Vagina (tissue), 2 donors: ENCODE measurements at regions not wholly inside any gene's neighbourhood (a gene's known extent, or its start where the extent isn't known, plus 50 kb on each side); places are given as distances from the start of the nearest gene placed in this dataset.

Experiments
- DNase-seq, 2 donors: peaks; one replicate each; pipeline ENCODE4 v3.0.0-alpha.2; 2017; ENCODE audit errors: extremely low spot score in 2 of 2
- H3K27ac ChIP-seq: fragments of 200-600 bp; sonication (generic); one replicate; pipeline ENCODE4 v1.5.1; 2019
- H3K27me3 ChIP-seq: fragments of 200-600 bp; sonication (generic); one replicate; pipeline ENCODE4 v1.5.1; 2019
- H3K36me3 ChIP-seq, 2 donors: fragments of 200-600 bp; sonication (generic); one replicate each; pipeline ENCODE4 v1.5.1; 2017 to 2019
- H3K4me1 ChIP-seq: fragments of 200-600 bp; sonication (generic); one replicate; pipeline ENCODE4 v1.5.1; 2019
- H3K4me3 ChIP-seq, 2 donors: fragments of 200-600 bp; sonication (generic); 1 replicate in 1 of 2; 2 replicates in 1 of 2; pipeline ENCODE4 v1.5.1; 2016 to 2019
- H3K9me3 ChIP-seq: fragments of 200-600 bp; sonication (generic); one replicate; pipeline ENCODE4 v1.5.1; 2019
- POLR2A ChIP-seq, 2 donors: fragments of 450-650 bp; IDR thresholded peaks; one replicate each; pipeline ENCODE4 v1.6.1; 2017; ENCODE audit warnings: antibody characterized with exemption in 2 of 2, mild to moderate bottlenecking in 2 of 2, moderate library complexity in 2 of 2
- POLR2AphosphoS5 ChIP-seq, 2 donors: sonication (generic); formaldehyde crosslinking; IDR thresholded peaks; one replicate each; pipeline ENCODE4 v1.9.0; 2017; ENCODE audit warnings: antibody characterized with exemption in 2 of 2, mild to moderate bottlenecking in 2 of 2, low read depth in 1 of 2; ENCODE audit not compliant: insufficient read depth in 1 of 2
- intact Hi-C: fragments of 100-400 bp; cut with DNase I; formaldehyde crosslinking; loops from one replicate; pipeline ENCODE4 v1.15.1; 2023
- TF ChIP-seq, protein P1 (sequence below), 3 experiments: fragments of 450-650 bp in 2 of 3; fragments of 200-600 bp in 1 of 3; sonication (generic) in 1 of 3; IDR thresholded peaks; one replicate each; pipeline ENCODE4 v1.5.1; 2017 to 2019; ENCODE audit warnings: antibody characterized with exemption in 3 of 3, mild to moderate bottlenecking in 2 of 3, moderate library complexity in 2 of 3

DNA sequence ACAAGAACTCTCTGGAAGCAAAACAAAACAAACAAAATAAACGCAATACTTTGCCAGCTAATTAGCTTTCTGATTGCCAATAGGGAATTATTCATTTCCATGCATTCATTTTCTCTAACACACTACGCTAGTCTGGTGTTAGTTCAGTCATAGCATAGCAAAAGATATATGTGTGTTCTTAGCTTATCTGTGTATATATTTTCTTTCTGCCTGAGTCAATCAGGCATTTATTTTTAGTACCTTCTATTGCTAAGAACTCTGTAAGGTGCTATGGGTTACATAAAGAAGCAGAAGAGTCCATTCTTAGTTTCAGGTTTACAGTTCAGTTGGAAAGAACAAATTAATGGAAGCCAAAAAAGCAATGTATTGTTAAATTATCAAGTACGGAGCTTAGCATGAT is 490.9 kb downstream of the KLF5 start:
- no peak for DNase-seq
- intact Hi-C loops, result no loop called here
- Histone ChIP-seq H3K27me3 (no peaks in the 10 kb centered on the region), H3K4me1 (peaks cover 9% of the 10 kb centered on the region), H3K4me3 (no peak overlapping the region), H3K9me3 (no peaks in the 10 kb centered on the region), H3K27ac (no peak overlapping the region), H3K36me3 (no peaks in the 10 kb centered on the region)
- TF ChIP-seq POLR2A (IDR thresholded peaks at IDR 0.05), result no peak
- TF ChIP-seq, protein P1, sequence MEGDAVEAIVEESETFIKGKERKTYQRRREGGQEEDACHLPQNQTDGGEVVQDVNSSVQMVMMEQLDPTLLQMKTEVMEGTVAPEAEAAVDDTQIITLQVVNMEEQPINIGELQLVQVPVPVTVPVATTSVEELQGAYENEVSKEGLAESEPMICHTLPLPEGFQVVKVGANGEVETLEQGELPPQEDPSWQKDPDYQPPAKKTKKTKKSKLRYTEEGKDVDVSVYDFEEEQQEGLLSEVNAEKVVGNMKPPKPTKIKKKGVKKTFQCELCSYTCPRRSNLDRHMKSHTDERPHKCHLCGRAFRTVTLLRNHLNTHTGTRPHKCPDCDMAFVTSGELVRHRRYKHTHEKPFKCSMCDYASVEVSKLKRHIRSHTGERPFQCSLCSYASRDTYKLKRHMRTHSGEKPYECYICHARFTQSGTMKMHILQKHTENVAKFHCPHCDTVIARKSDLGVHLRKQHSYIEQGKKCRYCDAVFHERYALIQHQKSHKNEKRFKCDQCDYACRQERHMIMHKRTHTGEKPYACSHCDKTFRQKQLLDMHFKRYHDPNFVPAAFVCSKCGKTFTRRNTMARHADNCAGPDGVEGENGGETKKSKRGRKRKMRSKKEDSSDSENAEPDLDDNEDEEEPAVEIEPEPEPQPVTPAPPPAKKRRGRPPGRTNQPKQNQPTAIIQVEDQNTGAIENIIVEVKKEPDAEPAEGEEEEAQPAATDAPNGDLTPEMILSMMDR (IDR thresholded peaks at IDR 0.05), result no peak
- TF ChIP-seq POLR2AphosphoS5 (IDR thresholded peaks at IDR 0.05; ENCODE audit: insufficient read depth in 1 of 2, low read depth in 1 of 2), result no peak

DNA sequence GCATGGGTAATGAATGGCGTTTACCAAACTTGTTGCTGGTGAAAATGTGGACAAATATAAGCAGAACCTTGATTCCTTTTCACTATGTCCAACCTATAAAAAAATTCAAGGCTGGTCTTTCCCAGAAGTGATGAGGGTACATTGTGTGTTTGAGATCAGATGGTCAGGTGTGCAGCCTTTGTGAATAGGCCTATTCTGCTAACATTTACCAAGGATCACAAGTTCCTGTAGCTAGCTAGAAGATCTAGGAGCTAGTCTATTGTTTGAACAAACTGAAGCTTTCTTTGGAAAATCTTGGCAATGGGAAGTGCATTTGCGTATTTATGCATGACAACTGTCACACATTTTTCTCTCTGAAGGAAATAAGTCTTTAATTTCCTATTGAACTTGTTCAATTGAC is 489.6 kb downstream of the KLF5 start:
- H3K4me1 ChIP-seq, result peaks cover 9% of the 10 kb centered on the region
- no peak for DNase-seq
- intact Hi-C loops, result no loop called here
- H3K9me3 ChIP-seq, result no peaks in the 10 kb centered on the region
- no peak overlapping the region for H3K4me3 ChIP-seq
- no peak overlapping the region for H3K27ac ChIP-seq
- no peak for TF ChIP-seq POLR2A (IDR thresholded peaks at IDR 0.05)
- TF ChIP-seq, protein P1 (IDR thresholded peaks at IDR 0.05), result no peak
- no peak for TF ChIP-seq POLR2AphosphoS5 (IDR thresholded peaks at IDR 0.05; ENCODE audit: insufficient read depth in 1 of 2, low read depth in 1 of 2)
- no peaks in the 10 kb centered on the region for H3K36me3 ChIP-seq
- no peaks in the 10 kb centered on the region for H3K27me3 ChIP-seq

DNA sequence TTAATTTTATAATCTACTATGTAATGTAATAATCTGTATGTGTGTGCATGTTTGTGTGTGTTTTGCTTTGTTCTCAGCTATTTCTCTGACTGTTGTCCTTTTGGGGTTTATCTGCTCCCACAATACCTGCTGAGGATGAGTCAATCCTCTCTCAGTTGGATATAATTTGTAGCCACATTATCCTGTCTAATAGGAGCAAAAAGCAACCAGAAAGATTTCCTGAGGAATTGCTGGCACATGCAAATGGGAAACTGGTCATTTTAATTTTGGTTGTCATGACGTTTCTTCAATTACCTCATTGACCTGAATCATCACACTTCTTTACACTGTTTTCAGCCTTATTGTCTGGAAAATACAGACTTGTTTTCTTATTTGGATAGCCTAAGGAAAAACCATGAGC is 488.4 kb downstream of the KLF5 start:
- no peaks in the 10 kb centered on the region for H3K9me3 ChIP-seq
- H3K4me1 ChIP-seq, result peaks cover 11% of the 10 kb centered on the region
- H3K36me3 ChIP-seq, result no peaks in the 10 kb centered on the region
- intact Hi-C loops, result no loop called here
- no peak overlapping the region for H3K4me3 ChIP-seq
- H3K27ac ChIP-seq, result no peak overlapping the region
- TF ChIP-seq POLR2A (IDR thresholded peaks at IDR 0.05) (no peak), POLR2AphosphoS5 (IDR thresholded peaks at IDR 0.05; ENCODE audit: insufficient read depth in 1 of 2, low read depth in 1 of 2) (no peak)
- no peak for DNase-seq
- no peaks in the 10 kb centered on the region for H3K27me3 ChIP-seq

DNA sequence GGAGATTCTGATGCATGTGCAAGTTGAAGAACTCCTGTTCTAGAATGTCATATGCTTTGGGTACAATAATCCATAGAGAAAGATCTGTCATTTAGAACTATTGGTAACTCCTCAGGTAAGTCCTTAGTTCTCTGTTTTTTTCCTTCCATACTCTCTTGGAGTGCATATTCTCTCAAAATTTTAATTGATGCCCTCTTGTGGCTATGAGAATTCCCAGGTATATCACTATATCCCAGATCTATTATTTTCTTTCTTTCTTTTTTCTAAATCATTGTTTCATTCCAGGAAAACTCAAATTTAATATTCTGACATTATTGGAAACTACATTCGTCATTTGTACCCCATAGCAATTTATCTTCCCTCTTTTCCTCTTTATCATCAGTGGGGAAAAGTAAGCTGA is 485.4 kb downstream of the KLF5 start:
- DNase-seq, result no peak
- intact Hi-C loops, result no loop called here
- H3K4me3 ChIP-seq, result no peak overlapping the region
- no peaks in the 10 kb centered on the region for H3K27me3 ChIP-seq
- TF ChIP-seq POLR2A (IDR thresholded peaks at IDR 0.05), result no peak
- no peak for TF ChIP-seq POLR2AphosphoS5 (IDR thresholded peaks at IDR 0.05; ENCODE audit: insufficient read depth in 1 of 2, low read depth in 1 of 2)
- TF ChIP-seq, protein P1 (IDR thresholded peaks at IDR 0.05), result no peak
- no peaks in the 10 kb centered on the region for H3K9me3 ChIP-seq
- H3K36me3 ChIP-seq, result no peaks in the 10 kb centered on the region
- no peak overlapping the region for H3K27ac ChIP-seq
- peaks cover 14% of the 10 kb centered on the region for H3K4me1 ChIP-seq

DNA sequence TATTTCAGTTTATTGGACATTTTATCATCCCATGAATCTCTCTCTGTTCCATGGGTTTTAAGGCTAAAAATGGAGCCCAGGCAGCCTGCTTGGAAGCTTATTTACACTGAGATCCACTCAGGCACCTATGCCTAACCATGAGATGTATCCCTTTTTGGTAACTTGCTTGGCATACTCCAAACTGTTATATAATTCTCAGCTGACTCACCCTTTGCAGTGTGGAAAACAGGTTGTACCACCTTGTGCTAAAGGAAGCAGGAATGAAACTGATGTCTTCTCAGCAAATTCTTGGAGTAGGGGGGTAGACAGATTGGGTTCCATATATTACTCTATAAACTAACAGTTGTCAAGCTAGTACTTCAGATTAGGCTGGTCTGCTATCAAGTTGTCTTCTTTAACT is 483.6 kb downstream of the KLF5 start:
- DNase-seq, result no peak
- Histone ChIP-seq H3K4me1 (peaks cover 12% of the 10 kb centered on the region), H3K9me3 (no peaks in the 10 kb centered on the region), H3K36me3 (no peaks in the 10 kb centered on the region), H3K27ac (no peak overlapping the region), H3K27me3 (no peaks in the 10 kb centered on the region), H3K4me3 (no peak overlapping the region)
- peak in 1 of 2 donors; percentile 52 for TF ChIP-seq POLR2AphosphoS5 (IDR thresholded peaks at IDR 0.05; ENCODE audit: insufficient read depth in 1 of 2, low read depth in 1 of 2)
- TF ChIP-seq, protein P1 (IDR thresholded peaks at IDR 0.05), result no peak
- intact Hi-C loops, result no loop called here

DNA sequence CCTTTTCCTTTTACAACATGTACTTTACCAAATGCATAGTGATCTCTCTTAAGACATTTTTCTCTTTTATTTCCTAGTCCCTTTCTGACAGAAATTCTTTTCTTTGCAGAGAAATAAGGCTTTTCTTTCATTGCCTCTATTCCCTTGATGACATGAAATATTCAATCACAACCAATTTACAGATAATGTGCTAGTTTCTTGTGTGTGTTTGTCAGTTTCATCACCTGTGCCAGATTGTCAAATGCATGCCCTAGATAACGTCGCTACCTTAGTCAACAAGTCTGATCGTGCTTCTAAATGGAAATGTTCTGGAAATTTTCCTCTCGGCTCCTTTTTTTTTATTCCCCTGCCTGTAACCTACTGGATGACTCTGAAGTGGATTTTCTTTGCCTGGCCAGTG is 478.1 kb downstream of the KLF5 start:
- Histone ChIP-seq H3K9me3 (no peaks in the 10 kb centered on the region), H3K27me3 (no peaks in the 10 kb centered on the region), H3K27ac (no peak overlapping the region), H3K4me1 (no peaks in the 10 kb centered on the region), H3K4me3 (no peak overlapping the region), H3K36me3 (no peaks in the 10 kb centered on the region)
- intact Hi-C loops, result no loop called here
- TF ChIP-seq POLR2AphosphoS5 (IDR thresholded peaks at IDR 0.05; ENCODE audit: insufficient read depth in 1 of 2, low read depth in 1 of 2) (peak in 1 of 2 donors; percentile 8), POLR2A (IDR thresholded peaks at IDR 0.05) (no peak)
- TF ChIP-seq, protein P1 (IDR thresholded peaks at IDR 0.05), result no peak
- no peak for DNase-seq
